PC-9 (cell line): ENCODE measurements at regions not wholly inside any gene's neighbourhood (a gene's known extent, or its start where the extent isn't known, plus 50 kb on each side); places are given as distances from the start of the nearest gene placed in this dataset.

Source experiments
- BruUV-seq: library from RNA; stranded (reverse); fragments of 400-500 nt; replicated peaks from 2 replicates; lab custom pipeline; 2021; lab: Mats Ljungman, UMichigan
- CTCF ChIA-PET: fragments of 300-600 bp; sonication (Branson Sonifier 250); formaldehyde crosslinking; loops from one replicate; lab custom pipeline; 2022; ENCODE audit warnings: antibody characterized with exemption; lab: Charles Lee
- POLR2A ChIA-PET: fragments of 300-600 bp; sonication (Branson Sonifier 250); formaldehyde crosslinking; loops from one replicate; lab custom pipeline; 2022; ENCODE audit warnings: antibody characterized with exemption; ENCODE audit not compliant: unreplicated experiment; lab: Charles Lee
- DNase-seq, 2 experiments: peaks; one replicate each; pipeline versions ENCODE4 v3.0.0 to v3.0.0-alpha.2; 2015 to 2022; ENCODE audit warnings: mixed read lengths in 1 of 2
- H2AFZ ChIP-seq: fragments of 200-600 bp; sonication (generic); 2 replicates; pipeline ENCODE4 v1.8.1; 2017; ENCODE audit warnings: antibody characterized with exemption
- H3F3A ChIP-seq: fragments of 200-600 bp; sonication (generic); 2 replicates; pipeline ENCODE4 v1.8.1; 2017; ENCODE audit warnings: antibody characterized with exemption, mild to moderate bottlenecking, low read depth; ENCODE audit not compliant: insufficient read depth
- H3K27ac ChIP-seq: fragments of 200-600 bp; sonication (generic); 2 replicates; pipeline ENCODE4 v1.6.1; 2016; ENCODE audit warnings: mixed run types
- H3K27me3 ChIP-seq: fragments of 200-600 bp; sonication (generic); 2 replicates; pipeline ENCODE4 v1.6.1; 2016; ENCODE audit warnings: low read depth, mixed run types; ENCODE audit not compliant: insufficient read depth
- H3K36me3 ChIP-seq: fragments of 200-600 bp; sonication (generic); 2 replicates; pipeline ENCODE4 v1.6.1; 2016; ENCODE audit warnings: low read depth, mixed run types
- H3K4me1 ChIP-seq: fragments of 200-600 bp; sonication (generic); replicated peaks from 2 replicates; pipeline ENCODE4 v1.6.1; 2016; ENCODE audit warnings: mixed run types; ENCODE audit not compliant: insufficient read depth
- H3K4me2 ChIP-seq: fragments of 200-600 bp; sonication (generic); 2 replicates; pipeline ENCODE4 v1.6.1; 2017; ENCODE audit warnings: mixed run types
- H3K4me3 ChIP-seq: fragments of 200-600 bp; sonication (generic); 2 replicates; pipeline ENCODE4 v1.6.1; 2016; ENCODE audit warnings: mixed run types
- H3K79me2 ChIP-seq: fragments of 200-600 bp; sonication (generic); 2 replicates; pipeline ENCODE4 v1.6.1; 2017; ENCODE audit warnings: low read depth, mixed run types
- H3K9me2 ChIP-seq: fragments of 200-600 bp; sonication (generic); 2 replicates; pipeline ENCODE4 v1.8.1; 2017; ENCODE audit warnings: mild to moderate bottlenecking; ENCODE audit not compliant: insufficient read depth
- H3K9me3 ChIP-seq: fragments of 200-600 bp; sonication (generic); 2 replicates; pipeline ENCODE4 v1.8.1; 2016; ENCODE audit warnings: low read depth; ENCODE audit not compliant: insufficient read depth
- H4K20me1 ChIP-seq: fragments of 200-600 bp; sonication (generic); 2 replicates; pipeline ENCODE4 v1.8.1; 2017; ENCODE audit not compliant: insufficient read depth
- EZH2 ChIP-seq: fragments of 200-600 bp; sonication (generic); IDR thresholded peaks from 2 replicates; pipeline ENCODE4 v1.8.0; 2017; ENCODE audit warnings: antibody characterized with exemption, low read depth
- intact Hi-C: fragments of 100-400 bp; cut with micrococcal nuclease; formaldehyde crosslinking; loops from one replicate; pipeline ENCODE4 v1.10.0; 2022; ENCODE audit not compliant: unreplicated experiment
- TF ChIP-seq, protein P1 (sequence below): fragments of 200-600 bp; sonication (generic); conservative IDR thresholded peaks from 2 replicates; pipeline ENCODE4 v1.6.1; 2017; ENCODE audit warnings: mixed run types, antibody characterized with exemption, mild to moderate bottlenecking, moderate library complexity

DNA sequence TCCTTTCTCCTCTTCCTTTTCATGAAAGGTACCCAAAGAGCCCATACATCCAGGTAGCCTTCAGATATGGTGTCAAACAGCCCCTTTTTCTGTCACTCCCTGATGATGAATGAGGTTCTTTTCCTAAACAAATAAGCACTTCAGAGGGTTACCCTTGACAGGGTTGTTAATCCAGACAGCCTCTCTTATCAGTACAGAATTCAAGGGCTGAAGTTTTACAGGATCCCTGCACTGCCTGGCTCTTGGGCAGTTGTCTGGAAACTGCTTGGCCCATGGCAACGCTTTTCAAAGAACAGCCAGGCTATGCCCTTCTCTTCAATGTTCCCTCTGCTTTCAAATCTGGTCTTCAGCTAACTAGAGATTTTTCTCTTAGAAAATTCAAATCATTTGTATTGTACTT, 352.6 kb upstream of the FAM241A start:
- TF ChIP-seq EZH2, result no peak
- TF ChIP-seq, protein P1, sequence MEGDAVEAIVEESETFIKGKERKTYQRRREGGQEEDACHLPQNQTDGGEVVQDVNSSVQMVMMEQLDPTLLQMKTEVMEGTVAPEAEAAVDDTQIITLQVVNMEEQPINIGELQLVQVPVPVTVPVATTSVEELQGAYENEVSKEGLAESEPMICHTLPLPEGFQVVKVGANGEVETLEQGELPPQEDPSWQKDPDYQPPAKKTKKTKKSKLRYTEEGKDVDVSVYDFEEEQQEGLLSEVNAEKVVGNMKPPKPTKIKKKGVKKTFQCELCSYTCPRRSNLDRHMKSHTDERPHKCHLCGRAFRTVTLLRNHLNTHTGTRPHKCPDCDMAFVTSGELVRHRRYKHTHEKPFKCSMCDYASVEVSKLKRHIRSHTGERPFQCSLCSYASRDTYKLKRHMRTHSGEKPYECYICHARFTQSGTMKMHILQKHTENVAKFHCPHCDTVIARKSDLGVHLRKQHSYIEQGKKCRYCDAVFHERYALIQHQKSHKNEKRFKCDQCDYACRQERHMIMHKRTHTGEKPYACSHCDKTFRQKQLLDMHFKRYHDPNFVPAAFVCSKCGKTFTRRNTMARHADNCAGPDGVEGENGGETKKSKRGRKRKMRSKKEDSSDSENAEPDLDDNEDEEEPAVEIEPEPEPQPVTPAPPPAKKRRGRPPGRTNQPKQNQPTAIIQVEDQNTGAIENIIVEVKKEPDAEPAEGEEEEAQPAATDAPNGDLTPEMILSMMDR, result no peak
- DNase-seq, result no peak
- no peak overlapping the region for H3K4me2 ChIP-seq
- no peaks in the 10 kb centered on the region for H3K79me2 ChIP-seq
- H2AFZ ChIP-seq, result no peak overlapping the region
- no peaks in the 10 kb centered on the region for H3K9me3 ChIP-seq
- no peaks in the 10 kb centered on the region for H3K9me2 ChIP-seq
- H3F3A ChIP-seq, result no peaks in the 10 kb centered on the region
- ChIA-PET POLR2A (no interaction called here), CTCF (no interaction called here)
- no peaks in the 10 kb centered on the region for H3K27me3 ChIP-seq
- no peak overlapping the region for H3K27ac ChIP-seq
- no peaks in the 10 kb centered on the region for H4K20me1 ChIP-seq
- intact Hi-C loops, result no loop called here
- no TSS peak for BruUV-seq
- no peaks in the 10 kb centered on the region for H3K36me3 ChIP-seq
- no peaks in the 10 kb centered on the region for H3K4me1 ChIP-seq
- no peak overlapping the region for H3K4me3 ChIP-seq

DNA sequence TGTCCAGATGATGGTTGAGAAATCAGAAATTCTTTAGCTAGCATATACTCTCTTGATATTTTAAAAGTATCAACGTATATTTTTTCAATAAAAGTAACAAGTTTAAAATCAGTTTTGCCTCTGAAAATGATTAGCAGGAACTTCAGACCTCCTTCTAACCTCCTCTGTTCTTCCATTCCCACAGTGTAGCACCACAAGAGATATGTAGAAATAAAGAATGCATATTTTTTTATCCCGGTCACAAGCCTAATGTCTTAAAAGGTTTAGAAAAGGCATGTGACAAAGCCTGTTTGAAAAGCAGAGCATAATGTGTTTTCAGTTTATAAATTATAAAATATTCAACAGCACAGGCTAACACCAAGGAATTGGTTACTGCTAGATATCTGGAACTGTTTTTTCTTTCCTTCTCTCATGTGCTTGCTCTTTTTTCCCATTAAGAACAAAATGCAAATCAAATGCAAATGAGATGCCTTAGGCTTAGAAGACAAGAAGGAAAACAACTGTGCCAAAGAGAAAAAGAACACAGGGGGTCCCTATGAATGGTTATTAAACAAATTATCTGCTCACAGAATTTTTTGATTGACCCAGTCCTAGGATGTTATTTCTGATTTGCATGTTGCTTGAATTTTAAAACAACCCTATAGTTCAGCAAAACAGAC, 351.7 kb upstream of the FAM241A start:
- Histone ChIP-seq H3K27me3 (no peaks in the 10 kb centered on the region), H4K20me1 (no peaks in the 10 kb centered on the region), H3K27ac (no peak overlapping the region), H3K9me2 (no peaks in the 10 kb centered on the region), H3K9me3 (no peaks in the 10 kb centered on the region), H3K36me3 (no peaks in the 10 kb centered on the region), H2AFZ (no peak overlapping the region), H3F3A (no peaks in the 10 kb centered on the region), H3K4me1 (no peaks in the 10 kb centered on the region), H3K4me3 (no peak overlapping the region), H3K79me2 (no peaks in the 10 kb centered on the region), H3K4me2 (no peak overlapping the region)
- DNase-seq, result no peak
- intact Hi-C loops, result no loop called here
- TF ChIP-seq, protein P1, result no peak
- no peak for TF ChIP-seq EZH2
- BruUV-seq, result no TSS peak
- CTCF ChIA-PET, result no interaction called here
- POLR2A ChIA-PET, result no interaction called here

DNA sequence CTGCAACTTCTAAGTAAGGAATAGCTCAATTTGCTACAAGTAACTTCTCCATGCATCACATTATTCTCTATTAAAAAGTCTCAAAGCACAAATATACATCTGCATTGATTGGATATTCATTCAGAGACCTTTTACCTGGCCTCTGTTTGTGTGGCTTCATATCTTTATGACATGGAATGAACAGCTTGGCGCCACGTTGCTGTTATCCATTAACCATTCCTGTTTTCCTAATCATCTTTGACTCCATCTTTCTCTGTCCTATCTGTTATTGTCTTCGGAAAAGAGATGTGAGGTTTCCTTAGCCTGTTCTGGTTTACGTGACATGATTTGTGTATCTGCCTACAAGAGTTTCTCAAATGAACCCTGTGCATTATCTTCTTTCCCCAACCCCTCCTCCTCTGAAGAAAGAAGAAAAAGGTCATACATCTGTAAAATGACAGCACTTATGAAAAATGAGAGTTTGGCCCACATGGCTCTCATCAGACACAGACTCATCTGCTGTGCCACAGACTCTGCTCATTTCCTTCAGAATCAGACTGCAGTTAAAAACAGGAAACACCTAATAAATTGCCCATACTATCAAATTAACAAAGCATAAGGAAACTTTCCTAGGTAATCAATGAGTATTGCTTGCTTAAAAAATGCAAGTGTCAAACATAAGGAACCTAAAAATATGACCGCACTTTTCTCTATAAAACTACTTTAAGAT, 347.6 kb upstream of the FAM241A start:
- Histone ChIP-seq H3K4me3 (no peak overlapping the region), H3K36me3 (no peaks in the 10 kb centered on the region), H3K4me2 (no peak overlapping the region), H3K9me2 (no peaks in the 10 kb centered on the region), H3K27me3 (no peaks in the 10 kb centered on the region), H2AFZ (no peak overlapping the region), H3F3A (no peaks in the 10 kb centered on the region), H3K9me3 (no peaks in the 10 kb centered on the region), H4K20me1 (no peaks in the 10 kb centered on the region), H3K4me1 (no peaks in the 10 kb centered on the region), H3K27ac (no peak overlapping the region), H3K79me2 (no peaks in the 10 kb centered on the region)
- DNase-seq, result no peak
- no TSS peak for BruUV-seq
- intact Hi-C loops, result no loop called here
- TF ChIP-seq, protein P1, result no peak
- TF ChIP-seq EZH2, result no peak
- CTCF ChIA-PET, result no interaction called here
- POLR2A ChIA-PET, result no interaction called here
